ENCODE measurements at regions not wholly inside any gene's neighbourhood (a gene's known extent, or its start where the extent isn't known, plus 50 kb on each side); places are given as distances from the start of the nearest gene placed in this dataset.

DNA sequence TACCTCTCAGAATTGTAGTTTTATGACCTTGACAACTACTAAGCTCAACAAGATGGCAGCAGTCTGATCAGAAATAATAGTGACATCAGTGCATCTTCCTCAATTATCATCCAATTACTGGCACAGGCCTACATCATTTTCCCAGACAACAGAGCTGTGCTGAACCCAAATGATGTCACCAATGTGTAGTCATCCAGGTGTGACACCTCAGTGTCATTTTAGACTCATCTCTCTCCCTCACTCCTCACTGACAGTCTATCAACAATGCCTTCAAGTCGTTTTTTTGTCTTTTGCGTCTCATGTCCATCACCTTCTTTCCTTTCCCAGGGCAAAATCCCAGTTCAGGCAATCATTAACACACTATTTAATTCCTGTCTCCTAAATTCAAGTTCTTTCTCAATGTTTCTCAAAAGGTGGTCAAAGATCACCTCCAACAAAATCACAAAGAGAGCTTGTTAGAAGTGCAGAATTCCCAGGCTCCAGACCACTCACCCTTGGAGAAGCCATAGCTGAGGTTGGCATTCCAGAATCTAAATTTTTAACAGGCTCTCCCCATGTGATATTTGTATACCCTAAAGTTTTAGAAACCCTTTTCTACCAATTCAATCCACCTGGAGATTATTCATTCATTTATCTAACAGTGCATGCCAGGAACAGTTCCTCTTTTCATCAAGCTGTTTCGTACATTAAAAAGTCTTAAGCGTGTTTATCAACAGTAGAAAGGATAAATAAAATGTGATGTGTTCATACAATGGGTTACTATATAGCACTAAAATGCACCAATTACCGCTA, 125.3 kb upstream of the KLF7 start:
- DNase-seq, result peak; percentile 55

DNA sequence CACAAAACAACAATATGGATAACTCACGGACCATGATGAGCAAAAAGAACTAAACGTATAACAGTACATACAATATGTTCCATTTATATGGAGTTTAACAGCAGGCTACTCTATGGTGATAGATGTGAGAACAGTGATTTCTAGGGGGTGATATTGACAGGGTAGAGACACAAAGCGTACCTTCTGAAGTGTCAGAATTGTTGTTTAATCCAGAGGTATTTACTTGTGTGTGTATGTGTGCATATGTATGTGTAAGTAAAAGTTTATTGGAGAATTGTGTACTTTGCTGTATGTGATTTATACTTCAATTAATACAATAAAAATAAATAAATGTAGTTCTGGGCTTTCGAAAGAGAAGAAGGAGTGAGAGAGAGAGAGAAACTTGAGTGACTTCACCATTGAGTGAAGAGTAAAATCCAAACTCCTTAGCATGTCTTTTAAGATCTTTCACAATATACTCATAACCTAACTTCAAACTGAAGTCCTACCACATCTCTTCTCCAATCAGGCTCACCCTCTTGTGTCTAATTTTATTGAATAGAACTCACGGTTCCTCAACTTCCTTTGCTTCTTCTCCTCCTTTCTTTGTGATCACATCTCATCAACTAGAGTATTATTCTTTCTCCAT, 126.0 kb upstream of the KLF7 start:
- peak; percentile 73 for DNase-seq

DNA sequence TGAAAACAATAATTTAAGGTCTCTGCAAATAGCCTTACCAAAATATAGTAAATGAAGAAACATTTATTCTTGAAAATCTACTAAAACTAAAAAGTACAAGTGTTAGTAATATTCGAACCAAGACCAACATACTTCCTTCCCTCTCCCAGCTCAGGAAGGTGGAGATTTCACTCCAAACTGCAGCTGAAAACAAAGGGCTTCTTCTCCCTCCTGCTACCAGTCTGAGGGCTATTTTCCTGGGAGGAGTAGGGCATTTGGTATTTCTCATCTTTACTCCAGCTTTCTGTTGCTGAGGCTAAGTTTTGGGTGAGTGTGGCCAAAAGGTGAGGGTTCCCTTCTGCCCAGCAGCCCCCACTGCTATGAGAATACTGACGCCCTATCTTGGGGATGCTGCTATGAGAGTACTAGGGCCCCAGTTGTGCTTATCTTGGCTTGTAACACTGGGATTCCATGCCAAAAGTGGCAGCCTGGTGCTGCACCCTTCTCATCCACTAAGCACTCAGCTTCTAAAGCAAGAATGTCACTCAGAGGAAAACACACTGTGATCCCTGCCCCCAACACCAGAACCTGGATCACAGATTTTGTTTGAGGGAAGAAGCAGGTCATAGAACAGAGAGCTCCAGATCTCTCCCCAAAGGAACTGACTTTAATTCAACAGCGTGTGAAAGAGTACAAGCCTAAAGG, 130.7 kb upstream of the KLF7 start:
- DNase-seq, result no peak

DNA sequence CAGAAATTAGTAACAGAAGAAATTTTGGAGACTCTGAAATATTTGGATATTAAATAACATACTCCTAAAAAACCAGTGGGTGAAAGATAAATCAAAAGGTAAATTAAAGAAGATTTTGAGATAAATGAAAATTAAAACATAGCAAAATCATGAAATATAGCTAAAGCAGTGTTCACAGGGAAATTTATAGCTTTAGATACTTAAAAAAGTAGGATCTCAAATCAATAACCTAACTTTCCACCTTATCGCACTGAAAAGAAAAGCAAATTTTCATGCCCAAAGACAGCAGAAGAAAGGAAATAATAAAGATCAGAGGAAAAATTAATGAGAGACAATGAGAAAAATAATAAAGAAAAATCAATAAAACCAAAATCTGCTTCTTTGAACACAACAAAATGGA, 135.1 kb upstream of the KLF7 start:
- DNase-seq, result no peak

DNA sequence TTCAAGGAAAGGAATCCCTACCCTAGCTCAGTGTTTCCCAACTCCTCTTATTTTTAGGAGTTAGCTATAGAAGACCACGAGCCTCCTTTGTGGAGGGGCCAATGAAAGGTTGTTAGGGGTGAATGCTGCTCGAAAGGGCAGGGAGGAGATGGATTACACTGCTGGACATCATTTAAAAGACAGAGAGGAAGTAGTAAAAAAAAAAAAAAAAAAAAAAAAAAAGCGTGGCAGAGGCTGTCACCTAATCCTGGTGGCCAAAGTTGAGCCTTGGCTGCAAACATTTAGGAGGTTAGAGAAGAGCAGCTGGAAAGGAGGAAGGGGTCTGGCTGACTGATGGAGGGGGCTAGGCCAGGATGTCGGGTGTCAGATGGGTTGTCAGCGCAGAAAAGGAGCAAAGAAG, 139.0 kb upstream of the KLF7 start:
- no peak for DNase-seq

DNA sequence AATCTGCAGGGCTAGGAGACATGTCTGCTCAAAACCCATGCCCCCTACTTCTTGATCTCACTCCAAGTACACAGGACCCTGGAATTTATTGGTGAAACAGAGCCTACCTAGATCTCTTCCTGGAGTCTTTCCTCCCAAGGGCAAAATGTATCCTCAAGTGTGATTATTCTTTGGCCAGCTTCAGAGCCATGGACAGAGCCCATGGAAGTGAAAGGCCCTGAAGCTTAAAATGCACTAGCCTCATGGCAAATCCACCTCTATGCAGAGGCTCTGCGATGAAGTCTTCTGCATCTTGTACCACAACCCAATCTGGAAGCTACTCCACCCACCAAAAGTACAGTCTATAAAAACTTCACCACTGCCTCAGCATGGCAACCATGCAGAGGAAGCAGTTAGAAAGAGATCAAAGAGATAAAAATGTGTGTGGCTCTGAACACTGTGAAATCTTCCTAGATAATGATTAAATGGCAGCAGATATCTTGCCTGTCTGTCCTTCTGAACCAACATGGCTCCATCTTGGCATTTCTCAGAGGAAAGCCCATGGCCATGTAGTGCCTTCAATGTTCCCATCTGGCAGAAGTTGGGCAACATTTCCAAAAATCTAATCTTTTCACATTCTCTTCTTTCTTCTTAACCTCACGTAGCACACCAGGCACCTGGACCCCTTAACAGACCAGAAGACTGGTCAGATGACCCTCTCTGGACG, 142.9 kb upstream of the KLF7 start:
- DNase-seq, result no peak

DNA sequence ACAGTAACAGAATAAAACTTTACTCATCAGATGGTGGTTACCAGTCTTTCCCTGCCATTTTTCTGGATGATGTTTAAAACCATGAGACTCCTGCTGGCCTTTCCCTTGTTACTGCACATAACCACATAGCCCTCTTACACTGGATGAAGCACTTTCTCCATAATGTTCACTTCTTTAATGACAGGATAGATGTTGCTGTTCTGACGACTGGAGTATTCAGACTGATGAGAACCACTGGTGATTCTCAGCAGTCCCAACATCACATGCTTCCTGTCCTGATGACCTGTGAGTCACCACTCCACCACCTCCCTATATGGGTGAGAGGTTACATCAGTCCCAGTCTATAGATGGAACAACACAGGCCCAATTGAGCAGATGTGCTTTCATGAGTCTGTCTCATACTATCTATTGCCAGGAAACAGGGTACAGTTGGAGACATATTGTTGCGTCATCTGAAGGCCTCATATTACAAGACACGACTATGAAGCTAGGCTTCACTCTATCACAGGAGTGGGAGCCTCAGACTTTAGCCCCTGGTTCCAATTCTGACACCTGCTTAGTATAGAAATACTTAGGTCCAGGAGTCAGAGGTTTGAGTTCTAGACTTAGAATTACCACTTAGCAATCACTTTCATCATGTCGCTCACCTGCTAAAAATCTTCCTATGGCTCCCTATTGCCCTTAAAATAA, 145.7 kb upstream of the KLF7 start:
- DNase-seq, result peak; percentile 88

DNA sequence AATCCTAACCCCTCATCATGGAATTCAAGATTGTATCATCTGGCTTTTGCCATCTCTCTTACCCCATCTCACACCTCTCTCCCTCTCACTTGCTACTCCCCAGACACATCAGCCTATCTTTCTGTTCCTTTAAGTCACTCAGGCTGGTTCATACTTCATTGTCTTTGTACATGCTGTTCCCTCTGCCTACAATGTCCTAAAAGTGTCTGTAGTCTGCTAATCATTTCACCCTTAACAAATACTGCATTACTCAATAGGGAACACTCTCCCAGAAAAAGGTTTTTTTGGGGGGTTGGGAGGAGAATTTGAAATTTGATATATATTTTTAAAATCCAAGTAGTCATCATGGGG, 146.2 kb upstream of the KLF7 start:
- no peak for DNase-seq

DNA sequence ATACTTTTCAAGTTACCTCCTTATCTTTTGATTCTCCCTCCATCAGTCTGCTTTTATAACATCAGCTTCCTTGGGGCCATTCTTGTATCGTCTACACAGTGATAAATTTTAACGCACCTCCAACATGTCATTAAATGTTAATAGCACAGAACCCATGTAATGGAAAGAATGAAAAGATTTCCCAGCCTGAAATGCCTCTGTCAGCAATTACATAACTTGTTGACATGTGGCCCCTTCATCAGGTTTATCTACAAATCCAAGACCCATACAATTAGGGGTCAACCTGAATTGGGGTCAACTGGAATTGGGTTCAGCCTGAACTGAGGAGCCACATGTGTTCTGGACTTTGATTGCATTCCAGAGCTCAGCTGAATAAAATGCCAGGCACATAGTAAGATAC, 148.2 kb upstream of the KLF7 start:
- DNase-seq, result no peak

DNA sequence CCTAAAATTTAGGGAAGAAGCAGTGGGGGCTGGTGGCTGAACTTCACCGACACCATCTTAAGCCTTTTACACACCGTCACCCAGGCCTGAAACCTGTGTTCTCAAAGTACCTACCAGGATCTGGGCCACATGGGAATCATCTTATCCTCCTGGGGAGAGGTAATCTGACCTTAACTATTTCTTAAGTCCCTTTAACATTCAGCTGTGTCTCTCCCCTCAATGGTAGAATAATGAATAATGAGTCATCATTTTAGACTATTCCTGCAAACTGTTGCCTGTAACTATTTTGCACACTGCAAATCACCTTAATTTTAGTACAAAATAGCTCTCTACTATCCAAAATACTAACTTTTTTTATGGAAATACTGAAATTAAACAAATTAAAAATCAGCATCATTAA, 149.4 kb upstream of the KLF7 start:
- DNase-seq, result no peak

DNA sequence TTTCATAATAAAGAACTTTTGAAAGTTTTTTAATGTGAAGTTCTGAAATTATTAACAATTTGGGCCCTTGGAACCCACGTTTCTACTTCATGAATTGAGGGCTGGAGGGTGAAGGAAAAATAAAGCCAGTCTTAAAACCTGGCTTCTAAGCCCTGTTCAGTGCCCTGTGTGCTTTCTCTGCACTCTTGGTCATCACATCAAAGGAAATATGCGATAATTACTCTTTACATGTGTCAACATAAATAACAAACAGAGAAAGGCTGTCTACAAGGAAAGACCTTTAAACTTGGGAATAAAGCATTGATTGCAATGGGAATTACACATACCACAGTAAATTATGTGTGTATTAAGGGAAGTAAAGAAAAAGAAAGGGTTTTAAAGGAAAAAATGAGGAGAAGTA, 150.7 kb upstream of the KLF7 start:
- DNase-seq, result no peak

DNA sequence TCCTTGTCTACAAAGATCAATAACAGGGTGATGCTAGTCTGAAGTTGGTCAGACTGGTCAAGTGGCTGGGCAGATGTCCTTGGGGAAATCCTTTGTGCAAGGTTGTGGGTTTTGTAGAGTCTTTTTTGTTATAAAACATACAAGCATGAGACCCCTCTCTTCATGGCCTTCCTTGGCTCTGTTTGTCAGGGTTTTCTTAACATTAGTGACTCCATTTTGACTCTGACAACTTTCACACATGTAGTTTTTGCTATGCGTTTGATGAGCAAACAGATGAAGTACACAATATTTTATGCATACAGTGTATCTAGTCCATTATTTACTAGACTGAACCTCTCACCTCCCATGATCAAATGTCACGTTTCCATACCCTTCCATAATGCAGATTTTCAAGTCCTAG, 151.2 kb upstream of the KLF7 start:
- DNase-seq, result no peak

DNA sequence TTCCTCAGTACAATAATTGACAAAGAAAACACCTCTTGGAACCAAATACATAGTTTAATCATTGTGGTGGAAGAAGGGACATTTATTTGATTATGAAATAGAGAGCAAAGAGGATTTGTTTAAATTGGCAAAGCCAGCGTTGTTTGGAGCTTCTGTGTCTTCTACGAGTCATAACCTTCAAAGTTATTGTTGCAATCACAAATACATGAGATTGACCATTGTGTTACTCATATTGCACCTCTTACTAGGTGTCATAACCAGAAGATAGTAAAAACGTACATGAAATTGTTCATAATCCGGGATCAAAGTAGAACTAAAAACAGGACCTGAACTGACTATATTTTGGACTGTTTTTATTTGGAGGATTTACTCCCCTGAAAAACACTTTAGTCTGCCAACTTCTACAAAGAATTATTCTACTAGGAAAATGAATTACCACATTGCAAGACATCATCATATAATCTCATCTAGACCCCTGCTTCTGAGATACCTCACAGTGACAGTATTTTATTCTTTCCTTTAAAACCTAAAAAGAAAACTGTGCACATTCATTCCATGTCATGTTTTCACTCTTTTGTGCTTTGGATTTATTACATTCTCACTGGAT, 151.7 kb upstream of the KLF7 start:
- peak; percentile 84 for DNase-seq

DNA sequence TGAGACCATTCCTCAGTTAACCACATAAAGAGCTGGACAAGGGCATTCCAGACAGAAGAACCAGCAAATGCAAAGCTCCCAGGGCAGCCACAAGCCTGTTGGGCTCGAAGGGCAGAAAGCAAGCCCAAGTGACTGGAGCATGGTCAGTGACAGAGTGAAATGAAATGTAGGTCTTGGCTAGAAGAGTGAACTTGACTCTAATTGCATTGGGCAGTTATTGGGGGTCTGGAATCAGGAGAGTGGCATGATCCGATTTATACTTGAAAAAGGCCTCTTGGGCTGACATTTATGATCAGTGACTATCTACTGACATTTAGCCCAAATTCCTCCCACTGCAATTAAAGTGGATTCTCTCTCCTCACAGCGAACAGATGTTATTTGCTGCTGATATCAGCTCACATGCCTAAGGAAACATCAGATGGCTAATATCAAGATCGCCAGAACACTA, 152.5 kb upstream of the KLF7 start:
- no peak for DNase-seq

DNA sequence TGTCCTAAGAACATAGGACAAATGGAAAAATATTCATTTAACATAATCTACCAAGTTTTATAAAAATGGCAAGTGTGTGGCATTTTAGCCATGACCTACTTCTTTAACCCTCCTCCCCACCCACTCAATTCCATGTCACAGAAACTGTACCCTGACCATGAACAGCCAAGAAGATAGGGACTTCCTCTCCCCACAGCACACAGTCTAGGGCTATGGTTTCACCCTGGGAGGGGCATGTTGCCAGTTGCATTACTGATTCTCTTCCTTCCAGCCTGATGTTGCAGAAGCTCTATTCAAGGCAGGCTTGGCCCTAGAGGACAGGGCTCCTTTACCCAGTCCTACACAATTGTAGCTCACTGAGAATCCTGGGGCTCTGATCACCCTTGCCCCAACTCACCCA, 153.6 kb upstream of the KLF7 start:
- DNase-seq, result no peak

DNA sequence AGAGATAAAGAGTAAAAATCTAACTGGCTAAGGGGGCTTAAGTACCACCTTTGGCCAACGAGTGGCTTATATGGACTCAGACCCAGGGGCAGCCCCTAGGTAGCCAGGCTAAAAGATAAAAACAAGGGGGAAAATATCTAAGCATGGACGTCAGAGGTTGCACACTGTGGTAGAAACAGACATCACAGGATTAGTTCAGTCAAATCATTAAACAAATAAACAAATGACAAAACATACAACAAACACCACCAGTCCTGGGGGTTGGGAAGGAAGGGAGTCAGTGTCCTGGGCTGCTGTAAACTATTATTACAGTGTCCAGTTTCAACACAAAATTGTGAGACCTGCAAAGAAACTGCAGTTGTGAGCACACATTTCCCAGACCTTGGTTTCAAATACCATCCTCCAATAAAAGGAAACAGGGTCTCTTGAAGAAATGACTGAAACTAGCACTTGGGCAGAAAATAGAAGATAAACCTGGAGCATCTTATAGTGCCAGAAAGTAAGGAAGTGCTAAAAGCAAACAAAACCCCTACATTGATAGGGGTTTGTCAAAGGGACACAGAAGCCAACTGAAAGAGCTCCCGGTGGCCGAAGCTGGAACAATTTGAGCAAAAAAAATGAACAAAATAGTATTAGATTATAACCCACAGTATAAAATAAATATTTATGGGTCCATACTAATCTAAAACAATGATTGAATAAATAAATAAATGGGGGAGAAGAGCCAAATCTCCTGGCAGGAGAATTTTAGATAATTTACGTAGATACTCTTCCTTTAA, 154.8 kb upstream of the KLF7 start:
- DNase-seq, result no peak

DNA sequence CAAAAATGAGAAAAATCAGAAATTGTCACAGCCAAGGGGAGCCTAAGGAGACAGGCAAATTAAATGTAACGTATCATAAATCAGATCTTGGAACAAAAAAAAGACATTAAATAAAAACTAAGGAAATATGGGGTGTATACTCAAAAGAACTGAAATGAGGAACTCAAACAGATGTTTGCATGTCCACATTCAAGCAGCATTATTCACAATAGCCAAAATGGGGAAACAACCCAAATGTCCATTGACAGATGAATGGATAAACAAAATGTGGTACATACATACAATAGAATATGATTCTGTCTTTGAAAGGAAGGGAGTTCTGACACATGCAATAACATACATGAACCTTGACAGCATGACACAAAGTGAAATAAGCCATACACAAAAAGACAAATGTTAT, 155.8 kb upstream of the KLF7 start:
- DNase-seq, result no peak

DNA sequence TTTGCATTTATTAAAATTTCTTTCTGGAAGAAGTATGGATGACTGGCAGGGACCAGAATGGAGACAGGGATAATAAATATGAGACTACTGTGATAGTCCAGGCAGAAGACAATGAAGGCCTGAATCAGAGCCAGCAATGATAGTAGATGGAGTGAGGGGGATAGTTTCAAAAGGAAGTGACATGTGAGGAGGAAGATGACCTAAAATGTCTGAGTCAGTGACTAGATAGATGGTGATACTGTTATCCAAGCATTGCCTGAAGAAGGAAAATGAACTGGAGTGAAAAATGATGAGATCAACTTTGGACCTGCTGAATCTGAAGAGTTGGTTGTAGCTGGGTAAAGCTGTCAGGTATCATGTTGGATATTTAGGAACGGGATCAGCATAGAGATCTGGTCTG, 158.3 kb upstream of the KLF7 start:
- no peak for DNase-seq

DNA sequence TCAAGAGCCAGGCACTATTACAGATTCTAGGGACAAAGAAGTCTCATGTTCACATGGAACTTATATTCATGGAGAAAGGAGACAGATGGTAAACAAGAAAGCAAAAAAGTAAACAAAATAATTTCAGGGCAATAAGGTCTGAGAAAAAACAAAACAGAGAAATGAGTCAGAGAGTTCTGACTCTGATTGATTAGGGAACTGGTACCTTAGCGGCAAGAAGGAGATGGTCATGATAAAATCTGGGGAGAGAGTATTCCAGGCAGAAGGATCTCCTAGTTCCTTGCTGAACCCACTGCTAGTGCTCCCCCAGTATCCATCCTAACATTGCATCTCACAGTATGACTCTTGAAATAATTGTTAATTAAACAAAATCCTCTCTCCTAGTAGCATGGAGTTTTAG, 161.8 kb upstream of the KLF7 start:
- peak; percentile 70 for DNase-seq

DNA sequence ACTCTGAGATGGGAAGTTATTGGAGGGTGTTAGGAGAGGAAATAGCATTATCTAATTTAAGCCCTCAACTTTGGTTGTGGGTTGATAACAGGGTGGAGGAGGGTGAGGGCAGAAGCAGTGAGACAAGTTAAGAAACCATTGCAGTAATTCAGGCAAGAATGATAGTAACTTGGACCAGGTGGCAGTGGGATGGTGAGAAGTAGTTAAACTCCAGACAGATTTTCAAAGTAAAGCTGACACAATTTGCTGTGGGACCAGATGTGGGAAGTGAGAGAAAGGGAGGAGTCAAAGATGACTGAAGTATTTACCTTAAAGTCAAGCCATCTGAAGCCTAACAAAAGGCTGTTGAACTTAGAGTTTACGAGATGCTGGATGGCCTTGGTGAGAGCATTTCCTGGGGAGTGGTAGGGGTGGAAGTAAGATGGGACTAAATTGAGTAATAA, 163.2 kb upstream of the KLF7 start:
- peak; percentile 49 for DNase-seq

DNA sequence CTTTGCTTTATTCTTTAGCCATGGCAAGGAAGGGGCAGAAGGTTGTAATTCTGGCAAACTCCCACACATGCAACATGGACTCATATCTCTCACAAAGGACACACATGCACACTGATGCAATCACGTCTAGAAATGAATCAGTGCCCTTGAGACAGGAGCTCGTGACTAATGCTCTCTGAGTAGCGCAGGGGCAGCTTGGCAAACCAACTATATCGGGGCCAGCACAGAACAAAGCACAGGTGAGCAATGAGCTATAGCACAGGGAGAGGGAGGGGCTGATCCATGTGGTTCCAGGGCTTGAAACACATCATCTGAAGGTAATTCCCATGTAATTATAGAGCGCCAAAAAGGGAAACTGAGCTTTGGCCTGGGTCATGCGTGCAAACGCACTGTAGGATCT, 165.2 kb upstream of the KLF7 start:
- peak; percentile 97 for DNase-seq

DNA sequence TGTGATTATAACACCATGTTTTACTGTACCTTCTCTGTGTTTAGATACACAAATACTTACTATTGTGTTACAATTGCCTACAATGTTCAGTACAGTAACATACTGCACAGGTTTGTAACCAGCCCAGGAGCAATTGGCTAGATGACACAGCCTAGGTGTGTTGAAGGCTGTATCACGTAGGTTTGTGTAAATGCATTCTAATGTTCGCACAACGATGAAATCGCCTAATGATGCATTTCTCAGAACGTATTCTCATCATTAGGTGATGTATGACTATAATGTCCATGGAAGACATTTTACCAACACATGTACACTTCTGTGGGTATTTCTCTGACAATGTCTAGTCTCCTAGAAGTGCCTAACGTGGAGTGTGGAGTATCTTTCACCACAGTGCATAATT, 165.9 kb upstream of the KLF7 start:
- no peak for DNase-seq
